ENCODE measurements at regions not wholly inside any gene's neighbourhood (a gene's known extent, or its start where the extent isn't known, plus 50 kb on each side); places are given as distances from the start of the nearest gene placed in this dataset.

DNA sequence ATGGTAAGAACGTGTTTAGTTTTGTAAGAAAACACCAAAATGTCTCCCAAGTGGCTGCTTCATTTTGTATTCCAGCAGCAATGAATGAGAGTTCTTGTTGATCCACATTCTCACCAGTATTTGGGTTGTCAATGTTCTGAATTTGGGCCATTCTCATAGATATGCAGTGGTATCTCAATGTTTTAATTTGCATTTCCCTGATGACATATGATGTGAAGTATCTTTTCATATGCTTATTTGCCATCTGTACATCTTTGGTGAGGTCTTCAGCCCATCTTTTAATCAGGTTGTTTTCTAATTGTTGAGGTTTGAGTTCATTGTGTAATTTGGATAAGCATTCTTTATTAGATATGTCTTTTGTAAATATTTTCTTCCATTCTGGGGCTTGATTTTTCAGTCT lies 436.8 kb upstream of the IRAK1BP1 start:
- TF ChIP-seq CHD2 (IDR thresholded peaks at IDR 0.05; ENCODE audit: low read depth, low read length) (no peak), EZH2 (IDR thresholded peaks at IDR 0.05; ENCODE audit: borderline replicate concordance, low read depth, low read length) (no peak), ILK (tag; IDR thresholded peaks at IDR 0.05; ENCODE audit: borderline replicate concordance, low read depth) (no peak), TCF7L2 (IDR thresholded peaks at IDR 0.05; ENCODE audit: low read depth, low read length) (no peak), BRCA1 (IDR thresholded peaks at IDR 0.05) (no peak), BRCA1 (CRISPR knock-in tag; IDR thresholded peaks at IDR 0.05) (no peak), CREM (IDR thresholded peaks at IDR 0.05; ENCODE audit: low read depth) (no peak), RAD21 (CRISPR knock-in tag; conservative IDR thresholded peaks at IDR 0.05 in 1 of 2, IDR thresholded peaks at IDR 0.05 in 1 of 2) (no peak)
- TF ChIP-seq, protein P1, sequence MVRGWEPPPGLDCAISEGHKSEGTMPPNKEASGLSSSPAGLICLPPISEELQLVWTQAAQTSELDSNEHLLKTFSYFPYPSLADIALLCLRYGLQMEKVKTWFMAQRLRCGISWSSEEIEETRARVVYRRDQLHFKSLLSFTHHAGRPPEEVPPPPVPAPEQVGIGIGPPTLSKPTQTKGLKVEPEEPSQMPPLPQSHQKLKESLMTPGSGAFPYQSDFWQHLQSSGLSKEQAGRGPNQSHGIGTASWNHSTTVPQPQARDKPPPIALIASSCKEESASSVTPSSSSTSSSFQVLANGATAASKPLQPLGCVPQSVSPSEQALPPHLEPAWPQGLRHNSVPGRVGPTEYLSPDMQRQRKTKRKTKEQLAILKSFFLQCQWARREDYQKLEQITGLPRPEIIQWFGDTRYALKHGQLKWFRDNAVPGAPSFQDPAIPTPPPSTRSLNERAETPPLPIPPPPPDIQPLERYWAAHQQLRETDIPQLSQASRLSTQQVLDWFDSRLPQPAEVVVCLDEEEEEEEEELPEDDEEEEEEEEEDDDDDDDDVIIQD (CRISPR knock-in tag; IDR thresholded peaks at IDR 0.05) = no peak

Data from K562 (cell line).